ENCODE measurements at regions not wholly inside any gene's neighbourhood (a gene's known extent, or its start where the extent isn't known, plus 50 kb on each side); places are given as distances from the start of the nearest gene placed in this dataset.

- no peak for DNase-seq (ENCODE audit: low read depth)
Observed at GRCh38 chr2:43085505-43085904, 140.9 kb downstream of the ZFP36L2 start.

DNA sequence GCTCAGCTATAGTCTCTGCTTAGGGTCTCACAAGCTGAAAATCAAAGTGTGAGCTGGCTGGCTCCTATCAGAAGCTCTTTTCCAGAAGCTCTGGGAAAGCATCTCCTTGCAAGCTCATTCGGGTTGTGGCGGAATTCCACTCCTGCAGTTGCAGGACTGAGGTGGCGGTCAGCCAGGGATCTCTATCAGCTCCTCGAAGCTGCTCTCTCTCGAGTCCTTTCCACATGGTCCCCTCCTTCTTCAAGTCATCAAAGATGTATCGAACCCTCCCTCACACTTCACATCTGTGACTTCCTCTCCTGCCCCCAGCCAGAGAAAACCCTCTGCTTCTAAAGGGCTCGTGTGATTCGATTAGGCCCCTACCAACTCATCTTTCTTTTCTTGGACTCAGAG lies 141.7 kb downstream of the ZFP36L2 start:
- no peak for DNase-seq (ENCODE audit: low read depth)

DNA sequence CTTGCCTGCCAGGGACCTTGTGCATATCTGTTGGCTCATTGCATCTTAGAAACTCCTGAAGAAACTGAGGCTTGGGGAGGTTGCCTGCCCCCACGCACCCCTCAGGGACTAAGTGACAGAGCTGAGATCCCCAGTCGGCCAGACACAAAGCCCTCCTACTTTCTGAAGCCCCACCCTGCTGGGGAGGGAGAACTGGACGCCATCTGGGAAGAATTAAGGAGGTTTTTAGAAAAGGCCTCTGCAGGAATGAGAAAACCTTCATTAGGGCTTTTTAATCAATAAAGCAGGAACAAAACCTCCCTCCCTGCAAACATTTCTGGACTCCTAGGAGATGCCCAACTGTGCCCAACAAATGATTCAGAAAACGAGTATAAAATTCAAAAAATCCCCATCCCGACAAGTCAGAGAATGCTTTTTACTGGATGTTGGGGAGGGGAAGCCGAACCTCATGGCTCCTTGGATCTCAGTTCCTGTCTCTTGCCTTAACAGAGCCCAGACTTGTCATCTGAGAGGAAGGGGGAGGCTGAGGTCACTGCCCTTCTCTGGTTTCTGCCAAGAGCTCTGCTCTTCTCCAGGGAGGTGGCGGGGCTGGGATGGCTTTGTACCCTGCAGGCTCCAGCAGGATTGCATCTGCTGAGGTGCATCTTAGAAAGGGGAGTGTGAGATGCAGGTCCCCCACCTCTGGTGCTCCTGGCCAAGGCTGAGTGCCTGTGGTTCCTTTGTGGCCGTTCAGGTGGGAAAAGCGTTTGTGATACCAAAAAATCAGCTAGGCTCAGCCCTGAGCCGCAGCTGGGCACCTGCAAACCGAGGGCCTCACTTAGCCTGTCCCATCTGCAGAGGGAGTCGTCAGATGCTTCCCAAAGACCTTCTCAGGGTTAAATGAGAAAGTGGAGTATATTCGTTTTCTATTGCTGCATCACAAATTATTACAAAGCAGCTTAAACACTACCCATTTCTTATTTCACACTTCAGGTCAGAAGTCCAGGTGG lies 142.4 kb downstream of the ZFP36L2 start:
- no peak for DNase-seq (ENCODE audit: low read depth)

DNA sequence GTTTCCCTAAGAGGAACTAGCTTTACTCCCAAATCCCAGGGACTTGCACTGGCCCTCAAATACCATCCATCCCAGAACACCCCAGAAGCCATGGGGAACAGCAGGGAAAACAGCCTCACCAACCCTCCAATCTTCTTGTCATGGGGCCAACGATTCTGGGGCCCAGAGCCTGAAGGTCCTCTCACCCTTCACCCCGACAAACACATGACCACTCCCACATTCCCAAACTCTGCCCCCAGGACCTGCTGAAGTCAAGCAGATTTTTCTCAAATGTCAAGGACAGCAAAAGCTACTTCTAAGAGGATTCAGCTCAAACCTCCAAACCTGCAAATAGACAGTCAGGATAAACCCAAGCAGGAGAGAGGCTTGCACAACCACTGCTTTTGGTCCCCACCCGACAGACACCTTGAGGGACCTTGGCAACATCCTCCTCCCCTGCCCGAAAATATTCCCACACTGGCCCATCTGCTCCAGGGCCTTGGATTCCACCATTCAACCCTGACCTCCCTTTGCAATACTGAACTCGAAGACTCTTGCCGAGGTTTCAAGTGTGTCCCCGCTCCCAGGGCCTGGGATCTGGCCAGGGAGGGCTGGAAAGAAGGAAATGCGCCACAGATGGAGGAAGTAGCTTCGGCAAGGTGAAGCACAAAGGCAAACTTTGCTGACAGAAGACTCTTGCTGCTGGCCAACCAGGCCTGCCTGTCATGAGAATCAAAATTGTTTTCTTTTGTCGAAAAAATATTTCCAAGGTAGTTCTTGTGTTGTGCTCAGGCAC lies 143.3 kb downstream of the ZFP36L2 start:
- DNase-seq (ENCODE audit: low read depth): no peak

DNA sequence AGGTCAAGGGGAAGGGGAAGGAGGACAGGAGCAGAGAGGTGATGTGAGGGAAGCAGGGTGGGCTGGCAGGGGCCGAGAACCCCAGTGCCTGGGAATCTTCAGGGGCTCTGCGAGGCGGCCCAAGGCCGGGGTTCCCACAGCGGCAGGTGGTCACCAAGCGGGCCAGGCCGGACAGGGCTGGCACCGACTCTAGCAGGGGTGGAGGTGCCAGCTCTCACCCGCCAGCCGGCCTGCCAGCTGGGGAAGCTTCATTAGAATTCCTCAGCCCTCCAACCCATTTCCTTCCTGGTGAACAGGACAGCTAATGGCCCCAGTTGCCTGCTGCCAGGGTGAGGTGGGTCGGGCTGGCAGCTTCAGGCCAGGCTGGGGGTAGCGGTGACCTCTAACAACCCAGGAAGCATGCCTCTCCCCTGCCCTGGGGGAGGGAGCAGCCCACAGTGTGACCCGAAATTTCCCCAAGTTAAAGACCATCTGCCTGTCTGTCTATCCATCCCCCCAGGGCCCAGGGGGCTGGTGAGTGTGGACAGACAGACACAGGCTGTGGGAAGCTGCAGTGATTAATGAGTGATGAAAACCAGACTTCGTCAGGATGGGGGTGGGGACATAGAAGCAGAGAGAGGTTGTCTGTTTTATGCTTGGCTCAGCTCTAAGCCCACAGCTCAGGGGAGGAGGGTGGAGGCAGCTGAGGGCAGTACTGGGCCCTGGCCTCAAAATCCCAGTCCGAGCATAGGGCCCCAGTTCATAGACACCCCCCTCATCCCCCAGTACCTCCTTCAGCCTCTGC lies 144.1 kb downstream of the ZFP36L2 start:
- no peak for DNase-seq (ENCODE audit: low read depth)

- no peak for DNase-seq (ENCODE audit: low read depth)
Observed at GRCh38 chr2:43081131-43081765, 145.2 kb downstream of the ZFP36L2 start.

DNA sequence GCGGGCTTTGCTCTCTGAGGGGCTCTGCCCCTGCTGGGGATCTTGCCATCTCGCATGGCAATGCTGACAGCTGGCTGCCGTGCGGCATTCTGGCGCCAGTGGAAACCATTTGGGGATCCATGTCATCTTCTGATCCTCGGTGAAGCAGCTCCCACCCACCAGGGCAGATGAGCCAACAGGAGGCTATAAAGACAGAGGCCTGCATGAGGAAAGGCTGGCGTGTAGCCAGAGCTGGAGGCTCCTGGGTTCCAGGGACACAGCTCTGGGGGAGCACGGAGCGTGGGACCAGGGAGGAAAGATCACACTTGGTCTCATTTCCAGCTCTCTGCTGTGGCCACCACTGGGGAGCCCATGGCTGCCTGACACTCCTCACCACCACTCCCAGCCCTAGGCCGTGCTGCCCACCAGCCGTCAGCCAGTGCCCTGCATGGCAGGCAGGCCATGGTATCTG lies 145.8 kb downstream of the ZFP36L2 start:
- DNase-seq (ENCODE audit: low read depth): no peak

DNA sequence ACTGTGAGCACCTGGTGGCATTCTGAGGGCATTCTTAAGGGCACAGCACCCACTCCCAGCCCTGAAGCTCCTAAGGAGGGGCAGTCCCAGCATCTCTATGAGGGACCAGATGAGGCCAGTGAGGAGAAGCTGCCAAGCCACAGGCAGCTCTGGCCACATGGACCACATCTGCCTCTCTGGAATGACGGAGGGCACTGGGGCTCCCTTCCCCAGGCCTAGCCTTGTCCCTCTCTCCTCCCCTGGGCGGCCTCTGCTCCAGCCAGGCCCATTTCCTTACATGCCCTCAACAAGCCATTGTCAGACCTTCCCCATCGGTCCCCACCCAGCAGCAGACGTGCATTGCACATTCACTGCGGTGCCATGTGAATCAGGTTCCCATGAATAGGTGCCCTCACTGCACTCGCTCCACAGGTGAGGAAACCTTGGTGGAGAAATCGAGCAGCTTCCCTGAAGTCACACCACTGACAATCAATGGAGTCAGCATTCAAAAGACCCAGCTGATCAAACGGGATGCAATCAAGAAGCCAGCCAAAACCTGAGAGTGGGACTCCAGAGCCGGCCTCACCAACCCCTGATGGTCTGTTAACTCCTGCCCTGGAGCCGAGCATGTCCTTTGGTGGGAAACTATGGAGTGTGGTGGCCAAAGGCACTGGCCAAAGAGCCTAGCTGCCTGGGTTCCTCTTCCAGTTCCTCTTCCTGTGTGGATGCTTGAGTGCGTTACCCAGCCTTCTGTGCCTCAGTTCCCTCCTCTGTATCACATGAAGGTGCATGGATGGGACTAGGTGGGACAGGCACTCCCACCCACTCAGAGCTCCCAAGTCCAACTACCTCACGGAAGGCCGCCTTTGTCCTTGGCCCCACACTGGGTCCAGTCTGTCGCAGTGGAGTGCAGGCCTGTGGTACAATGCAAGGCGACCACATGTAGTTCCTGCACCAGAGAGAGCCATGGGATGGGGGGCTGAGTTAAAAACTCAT lies 147.3 kb downstream of the ZFP36L2 start:
- no peak for DNase-seq (ENCODE audit: low read depth)

- no peak for DNase-seq (ENCODE audit: low read depth)
Observed at GRCh38 chr2:43078301-43078700, 148.1 kb downstream of the ZFP36L2 start.

GRCh38 chr2:43077876-43078275 lies 148.5 kb downstream of the ZFP36L2 start:
- no peak for DNase-seq (ENCODE audit: low read depth)

DNA sequence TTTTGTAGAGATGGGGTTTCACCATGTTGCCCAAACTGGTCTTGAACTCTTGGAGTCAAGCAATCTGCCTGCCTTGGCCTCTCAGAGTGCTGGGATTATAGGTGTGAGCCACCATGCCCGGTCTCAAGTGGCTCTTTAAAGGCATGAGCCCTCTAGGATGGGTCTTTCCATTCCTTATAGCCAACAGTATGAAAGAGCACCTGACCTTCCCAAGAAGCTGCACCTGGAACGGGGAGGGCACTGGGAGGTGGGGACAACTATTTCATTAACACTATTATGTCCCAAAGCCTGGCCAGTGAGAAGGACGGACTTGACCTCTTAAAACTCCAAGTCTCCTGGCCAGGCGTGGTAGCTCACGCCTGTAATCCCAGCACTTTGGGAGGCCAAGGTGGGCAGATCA lies 149.7 kb downstream of the ZFP36L2 start:
- no peak for DNase-seq (ENCODE audit: low read depth)

GRCh38 chr2:43075811-43076585 lies 150.4 kb downstream of the ZFP36L2 start:
- DNase-seq (ENCODE audit: low read depth): no peak

DNA sequence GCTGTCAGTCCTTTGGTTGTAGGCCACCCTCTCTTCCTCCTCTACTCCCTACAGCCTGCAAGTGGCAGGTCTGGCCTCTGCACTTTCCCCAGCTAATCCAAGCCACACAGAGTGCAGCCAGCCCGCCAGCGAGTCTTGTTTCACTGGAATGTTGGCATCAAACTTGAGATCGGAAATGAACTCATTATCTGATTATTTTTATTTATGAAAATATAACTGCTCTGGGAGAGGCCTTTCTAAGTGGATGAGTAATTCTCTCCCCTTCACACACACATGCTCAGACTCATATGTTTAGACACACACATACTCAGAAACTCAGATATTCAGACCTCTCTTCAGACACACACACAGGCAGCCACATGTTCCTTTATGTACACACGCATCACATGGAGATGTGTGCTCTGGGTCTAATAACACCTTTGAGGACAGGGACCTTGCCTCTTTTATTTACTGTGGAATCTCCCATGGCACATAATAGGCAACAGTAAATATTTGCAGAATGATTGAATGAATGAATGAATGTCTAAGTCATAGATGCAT lies 151.3 kb downstream of the ZFP36L2 start:
- DNase-seq (ENCODE audit: low read depth): no peak

DNA sequence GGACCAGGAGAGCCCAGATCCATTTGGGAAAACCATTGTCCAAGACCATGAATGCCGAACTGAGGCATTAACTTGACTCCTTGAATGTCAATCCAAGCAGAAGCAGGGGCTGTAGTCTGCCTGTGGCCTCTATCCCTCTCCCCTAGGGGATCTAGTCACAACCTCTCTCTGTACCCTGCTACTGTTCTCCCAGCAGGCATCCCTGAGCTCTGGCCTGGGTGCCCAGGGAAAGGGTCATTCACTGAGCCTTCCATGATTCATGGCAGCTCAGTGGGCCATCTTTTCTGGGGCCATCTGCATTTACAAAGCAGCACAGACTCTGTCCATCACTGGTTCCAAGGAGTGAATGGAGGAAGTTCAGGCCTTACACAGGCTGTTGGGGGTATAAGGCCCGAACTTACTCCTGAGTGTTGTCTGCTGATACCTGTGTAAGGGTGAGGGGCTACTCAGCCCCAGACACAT lies 151.8 kb downstream of the ZFP36L2 start:
- DNase-seq (ENCODE audit: low read depth): no peak

DNA sequence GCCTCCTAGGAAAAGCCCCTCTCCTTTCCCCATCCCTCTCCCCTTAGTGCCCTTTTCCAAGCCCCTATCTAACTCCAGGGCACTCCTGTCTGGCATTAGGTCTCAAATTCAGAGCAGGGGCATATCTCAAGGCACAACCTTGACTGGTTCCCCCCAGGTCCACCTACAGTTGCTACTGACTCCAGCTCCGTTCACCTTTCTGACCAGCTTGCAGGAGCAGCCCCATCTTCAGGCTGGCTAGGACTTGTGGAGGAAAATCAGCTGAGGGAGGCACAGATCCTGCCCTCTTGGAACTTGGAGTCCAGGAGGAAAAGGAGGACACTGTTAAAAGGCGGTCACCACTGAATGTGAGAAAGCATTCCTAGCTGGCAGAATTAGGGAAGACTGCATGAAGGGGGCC lies 152.4 kb downstream of the ZFP36L2 start:
- no peak for DNase-seq (ENCODE audit: low read depth)

DNA sequence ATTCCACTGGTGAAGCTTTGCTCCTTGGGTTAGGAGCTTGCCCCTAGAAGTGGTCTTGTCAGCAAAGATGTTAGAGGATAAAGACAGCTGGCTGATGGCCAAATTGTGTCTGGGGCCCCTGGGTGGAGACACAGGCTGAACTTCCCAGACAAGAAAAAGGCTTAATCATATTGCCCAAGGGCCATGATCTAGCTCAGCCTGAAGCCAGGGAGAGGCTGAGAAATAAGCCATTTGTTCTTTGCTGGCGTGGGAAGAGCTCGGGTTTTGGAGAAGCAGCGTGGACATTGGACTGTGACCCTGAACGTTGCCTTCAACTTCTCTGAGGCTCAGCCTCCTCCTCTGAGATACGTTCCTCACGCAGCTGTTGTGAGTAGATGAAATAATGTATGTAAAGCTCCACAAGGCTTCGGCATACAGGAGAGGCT lies 153.0 kb downstream of the ZFP36L2 start:
- peak; percentile 7 for DNase-seq (ENCODE audit: low read depth)

- DNase-seq (ENCODE audit: low read depth): no peak
Observed at GRCh38 chr2:43071599-43072550, 154.5 kb downstream of the ZFP36L2 start.

All from CMK (cell line).